ENCODE measurements at regions not wholly inside any gene's neighbourhood (a gene's known extent, or its start where the extent isn't known, plus 50 kb on each side); places are given as distances from the start of the nearest gene placed in this dataset.

DNA sequence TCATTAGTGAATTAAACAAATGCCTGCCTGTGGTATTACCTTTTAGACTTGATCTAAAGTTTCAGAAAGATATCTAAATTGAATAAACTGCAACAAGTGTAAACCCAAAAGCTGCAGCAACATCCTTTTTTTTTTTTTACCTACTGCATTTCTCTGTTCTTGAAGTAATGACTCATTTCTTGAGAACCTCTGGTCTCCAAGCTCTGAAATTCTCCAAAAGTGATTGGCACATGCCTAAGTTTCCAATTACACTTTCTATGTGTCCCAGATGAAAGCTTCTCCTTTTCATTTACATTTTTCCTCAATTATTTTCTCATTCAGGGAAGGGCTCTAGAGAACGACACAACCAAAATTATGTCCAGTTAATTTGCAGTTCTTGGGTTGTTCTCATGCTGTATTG, 435.2 kb upstream of the DCN start:
- Histone ChIP-seq H3K27ac (replicated peaks) (no peak overlapping the region), H3K36me3 (no peaks in the 10 kb centered on the region), H3K27me3 (ENCODE audit: low read depth) (no peaks in the 10 kb centered on the region), H3K9me3 (replicated peaks) (no peaks in the 10 kb centered on the region), H3K4me1 (no peaks in the 10 kb centered on the region), H3K4me3 (no peak overlapping the region)
- TF ChIP-seq CTCF (IDR thresholded peaks at IDR 0.05; ENCODE audit: borderline replicate concordance) = no peak
- intact Hi-C loops (cut with micrococcal nuclease) = no loop called here
- DNase-seq = no peak

DNA sequence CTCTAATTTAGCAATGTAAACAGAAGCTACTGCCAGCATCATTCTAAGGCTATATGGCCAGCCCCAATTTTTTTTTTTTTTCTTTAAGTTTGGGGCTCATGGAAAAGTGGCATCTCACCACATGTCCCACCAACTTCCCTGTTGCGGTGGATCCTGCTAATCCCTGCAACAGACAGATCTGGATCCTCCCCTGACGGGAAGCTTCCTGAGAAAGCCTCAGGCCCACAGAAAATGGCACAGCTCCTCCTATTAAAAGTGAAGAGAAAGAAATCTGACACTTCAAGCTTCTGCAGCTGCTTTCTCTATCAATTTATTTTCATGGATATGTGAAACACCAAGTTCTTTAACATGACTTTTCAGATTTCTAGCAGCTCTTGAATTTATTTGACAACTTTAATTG, 433.8 kb upstream of the DCN start:
- intact Hi-C loops (cut with micrococcal nuclease) = no loop called here
- Histone ChIP-seq H3K27me3 (ENCODE audit: low read depth) (no peaks in the 10 kb centered on the region), H3K4me3 (no peak overlapping the region), H3K4me1 (no peaks in the 10 kb centered on the region), H3K27ac (replicated peaks) (no peak overlapping the region), H3K36me3 (no peaks in the 10 kb centered on the region), H3K9me3 (replicated peaks) (no peaks in the 10 kb centered on the region)
- DNase-seq = no peak
- no peak for TF ChIP-seq CTCF (IDR thresholded peaks at IDR 0.05; ENCODE audit: borderline replicate concordance)

- H3K27me3 ChIP-seq (ENCODE audit: low read depth) = no peaks in the 10 kb centered on the region
- no peaks in the 10 kb centered on the region for H3K36me3 ChIP-seq
- no peak overlapping the region for H3K4me3 ChIP-seq
- intact Hi-C loops (cut with micrococcal nuclease) = no loop called here
- no peaks in the 10 kb centered on the region for H3K4me1 ChIP-seq
- TF ChIP-seq CTCF (IDR thresholded peaks at IDR 0.05; ENCODE audit: borderline replicate concordance) = no peak
- no peak overlapping the region for H3K27ac ChIP-seq (replicated peaks)
- no peaks in the 10 kb centered on the region for H3K9me3 ChIP-seq (replicated peaks)
- no peak for DNase-seq
These were observed 430.7 kb upstream of the DCN start for GRCh38 chr12:91613223-91613779.

DNA sequence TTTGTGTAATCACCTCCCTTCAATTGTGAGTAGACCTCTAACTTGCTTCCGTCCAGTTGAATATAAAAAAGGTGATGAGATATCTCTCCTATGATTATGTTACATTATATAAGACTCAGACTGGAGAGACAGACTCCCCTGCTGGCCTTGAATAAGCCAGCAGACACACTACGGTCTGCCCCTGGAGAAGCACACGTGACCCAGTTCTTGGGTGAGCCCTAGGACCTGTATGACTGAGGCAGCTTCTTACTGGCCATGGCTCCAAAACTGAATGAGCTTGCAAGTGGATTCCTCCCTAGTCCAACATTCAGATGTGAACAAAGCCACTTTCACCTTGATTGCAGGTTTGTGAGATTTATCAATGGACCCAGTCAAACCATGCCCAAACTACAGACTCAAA, 427.9 kb upstream of the DCN start:
- Histone ChIP-seq H3K27me3 (ENCODE audit: low read depth) (no peaks in the 10 kb centered on the region), H3K36me3 (no peaks in the 10 kb centered on the region), H3K27ac (replicated peaks) (no peak overlapping the region), H3K4me1 (peaks cover 10% of the 10 kb centered on the region), H3K9me3 (replicated peaks) (no peaks in the 10 kb centered on the region), H3K4me3 (no peak overlapping the region)
- TF ChIP-seq CTCF (IDR thresholded peaks at IDR 0.05; ENCODE audit: borderline replicate concordance) = no peak
- intact Hi-C loops (cut with micrococcal nuclease) = no loop called here
- DNase-seq = no peak

GRCh38 chr12:91609283-91609682, 426.7 kb upstream of the DCN start:
- Histone ChIP-seq H3K36me3 (no peaks in the 10 kb centered on the region), H3K4me3 (no peak overlapping the region), H3K9me3 (replicated peaks) (no peaks in the 10 kb centered on the region), H3K27me3 (ENCODE audit: low read depth) (no peaks in the 10 kb centered on the region), H3K4me1 (peaks cover 10% of the 10 kb centered on the region), H3K27ac (replicated peaks) (no peak overlapping the region)
- intact Hi-C loops (cut with micrococcal nuclease) = no loop called here
- DNase-seq = no peak
- no peak for TF ChIP-seq CTCF (IDR thresholded peaks at IDR 0.05; ENCODE audit: borderline replicate concordance)

GRCh38 chr12:91608542-91608941, 425.9 kb upstream of the DCN start:
- peak overlapping the region; percentile 18 for H3K27ac ChIP-seq (replicated peaks)

More at GRCh38 chr12:91608542-91608941, 425.9 kb upstream of the DCN start:
- H3K36me3 ChIP-seq = no peaks in the 10 kb centered on the region
- no peaks in the 10 kb centered on the region for H3K9me3 ChIP-seq (replicated peaks)
- intact Hi-C loops (cut with micrococcal nuclease) = no loop called here
- H3K27me3 ChIP-seq (ENCODE audit: low read depth) = no peaks in the 10 kb centered on the region
- no peak overlapping the region for H3K4me3 ChIP-seq
- no peak for DNase-seq
- TF ChIP-seq CTCF (IDR thresholded peaks at IDR 0.05; ENCODE audit: borderline replicate concordance) = no peak
- peaks cover 13% of the 10 kb centered on the region for H3K4me1 ChIP-seq

All from left ventricle myocardium inferior (tissue), 1 donor.